ENCODE measurements at regions not wholly inside any gene's neighbourhood (a gene's known extent, or its start where the extent isn't known, plus 50 kb on each side); places are given as distances from the start of the nearest gene placed in this dataset.

GRCh38 chr9:129245276-129245675, 67.2 kb upstream of the IER5L start:
- POLR2A ChIA-PET (ENCODE audit: partially characterized antibody): interaction anchor here (0.6 kb wide), 1 partner anchor 75 kb away, joined by 3 read pairs; no protein-coding TSS in a partner anchor
- Histone ChIP-seq H3K4ac (replicated peaks; ENCODE audit: insufficient read length, low read depth, low read length) (no peak overlapping the region), H3K79me2 (ENCODE audit: control insufficient read depth in 1 of 2, insufficient read depth in 2 of 2, low read length in 2 of 2) (no peaks in the 10 kb centered on the region)
- TF ChIP-seq CBX5 (IDR thresholded peaks at IDR 0.05; ENCODE audit: low read depth, low read length) (no peak), JUN (IDR thresholded peaks at IDR 0.05; ENCODE audit: low read depth, low read length) (no peak), BCL11A (IDR thresholded peaks at IDR 0.05; ENCODE audit: low read depth in 2 of 2, low read length in 2 of 2) (no peak), TBP (IDR thresholded peaks at IDR 0.05; ENCODE audit: low read depth, low read length) (no peak), NRF1 (IDR thresholded peaks at IDR 0.05; ENCODE audit: low read depth, low read length) (no peak), ZNF274 (IDR thresholded peaks at IDR 0.05; ENCODE audit: borderline replicate concordance, extremely low read depth, low read length) (no peak), CBX8 (IDR thresholded peaks at IDR 0.05; ENCODE audit: borderline replicate concordance, low read depth, low read length) (no peak), EP300 (IDR thresholded peaks at IDR 0.05; ENCODE audit: borderline replicate concordance in 1 of 2, low read depth in 2 of 2, low read length in 2 of 2) (no peak), MAFK (IDR thresholded peaks at IDR 0.05; ENCODE audit: low read depth, low read length) (no peak), SIRT6 (IDR thresholded peaks at IDR 0.05; ENCODE audit: low read length) (no peak), CHD2 (IDR thresholded peaks at IDR 0.05; ENCODE audit: low read length) (no peak), ASH2L (IDR thresholded peaks at IDR 0.05; ENCODE audit: low read length) (no peak)
- TF ChIP-seq, protein P1, sequence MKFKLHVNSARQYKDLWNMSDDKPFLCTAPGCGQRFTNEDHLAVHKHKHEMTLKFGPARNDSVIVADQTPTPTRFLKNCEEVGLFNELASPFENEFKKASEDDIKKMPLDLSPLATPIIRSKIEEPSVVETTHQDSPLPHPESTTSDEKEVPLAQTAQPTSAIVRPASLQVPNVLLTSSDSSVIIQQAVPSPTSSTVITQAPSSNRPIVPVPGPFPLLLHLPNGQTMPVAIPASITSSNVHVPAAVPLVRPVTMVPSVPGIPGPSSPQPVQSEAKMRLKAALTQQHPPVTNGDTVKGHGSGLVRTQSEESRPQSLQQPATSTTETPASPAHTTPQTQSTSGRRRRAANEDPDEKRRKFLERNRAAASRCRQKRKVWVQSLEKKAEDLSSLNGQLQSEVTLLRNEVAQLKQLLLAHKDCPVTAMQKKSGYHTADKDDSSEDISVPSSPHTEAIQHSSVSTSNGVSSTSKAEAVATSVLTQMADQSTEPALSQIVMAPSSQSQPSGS (IDR thresholded peaks at IDR 0.05; ENCODE audit: low read length): no peak

More at GRCh38 chr9:129245276-129245675, 67.2 kb upstream of the IER5L start:
- Histone ChIP-seq H2BK20ac (ENCODE audit: low read length) (no peak overlapping the region), H2AK5ac (ENCODE audit: low read depth, low read length) (no peak overlapping the region), H3K27ac (ENCODE audit: low read depth, low read length) (no peak overlapping the region), H3K23ac (ENCODE audit: insufficient read length) (no peak overlapping the region), H2BK15ac (ENCODE audit: low read length) (no peak overlapping the region), H2AFZ (ENCODE audit: low read length) (no peak overlapping the region), H2BK5ac (ENCODE audit: low read depth, low read length) (no peak overlapping the region), H3K27me3 (replicated peaks in 1 of 4; ENCODE audit: control insufficient read depth in 3 of 4, extremely low read depth in 1 of 4, insufficient read depth in 3 of 4, low read length in 3 of 4) (peaks cover 0 to 4% (median 0%) of the 10 kb centered on the region in 4 experiments; a peak in 3 of 7 replicates), H3K36me3 (ENCODE audit: control insufficient read depth in 2 of 4, insufficient read depth in 4 of 4, low read length in 3 of 4) (no peaks in the 10 kb centered on the region), H3K56ac (replicated peaks; ENCODE audit: insufficient read length, low read depth, low read length) (no peak overlapping the region), H3K4me2 (ENCODE audit: insufficient read depth in 1 of 2, low read depth in 2 of 2, low read length in 2 of 2) (no peak overlapping the region), H3K14ac (ENCODE audit: insufficient read length) (no peak overlapping the region), H4K91ac (replicated peaks; ENCODE audit: insufficient read length, low read length) (no peak overlapping the region), H3K18ac (ENCODE audit: extremely low read depth, low read length) (no peak overlapping the region), H3K79me1 (ENCODE audit: low read depth, low read length) (no peaks in the 10 kb centered on the region), H3K4me1 (replicated peaks in 1 of 4; ENCODE audit: control insufficient read depth in 3 of 4, insufficient read depth in 4 of 4, low read length in 3 of 4) (peaks cover 0 to 7% (median 0%) of the 10 kb centered on the region in 4 experiments; a peak in 2 of 7 replicates), H4K5ac (ENCODE audit: insufficient read length, low read depth, low read length) (no peak overlapping the region), H3K23me2 (ENCODE audit: low read depth, low read length) (no peaks in the 10 kb centered on the region), H2BK12ac (ENCODE audit: low read depth, low read length) (no peak overlapping the region; the same call in 1 of the 2 replicates), H3K9ac (replicated peaks in 1 of 4; ENCODE audit: extremely low read depth in 1 of 4, low read depth in 3 of 4, low read length in 3 of 4) (no peak overlapping the region), H3K9me3 (ENCODE audit: insufficient read depth in 2 of 2, low read depth in 1 of 2, low read length in 1 of 2) (no peaks in the 10 kb centered on the region), H4K8ac (ENCODE audit: extremely low read depth, insufficient read depth, low read length) (no peak overlapping the region), H2BK120ac (replicated peaks; ENCODE audit: low read depth, low read length) (no peak overlapping the region), H3K4me3 (ENCODE audit: extremely low read depth in 1 of 4, insufficient read depth in 2 of 4, low read depth in 3 of 4, low read length in 4 of 4) (no peak overlapping the region), H4K20me1 (replicated peaks in 1 of 2; ENCODE audit: control insufficient read depth in 1 of 2, insufficient read depth in 2 of 2, low read length in 2 of 2) (no peaks in the 10 kb centered on the region)
- FAIRE-seq (no peak), DNase-seq (ENCODE audit: low read depth in 1 of 2, low spot score in 2 of 2) (no peak)
- CTCF ChIA-PET (ENCODE audit: partially characterized antibody): interaction anchor here (0.6 to 2.0 kb wide), 6 partner anchors 48 to 1441 kb away, joined by 3 to 6 read pairs (median 4); no protein-coding TSS in a partner anchor
- WGBS, 2 experiments (ENCODE audit: extremely low coverage in 1 of 2, insufficient coverage in 1 of 2, insufficient read length in 1 of 2, insufficient replicate concordance in 2 of 2, low coverage in 1 of 2, low lambda C conversion rate in 2 of 2, missing lambda C conversion rate in 1 of 2): 78% methylated on average over 15 of the region's 15 CpGs; no CpG with 5 or more reads in 1 of the 2 experiments
